HEK293 (cell line): ENCODE measurements at regions not wholly inside any gene's neighbourhood (a gene's known extent, or its start where the extent isn't known, plus 50 kb on each side); places are given as distances from the start of the nearest gene placed in this dataset.
"Not testable (repeated sequence)": the region's sequence is repeated elsewhere in the genome, so short reads cannot be mapped to it uniquely, and the experiment has no call there.

ENCODE experiments used
- CTCF ChIP-seq: fragments of 450-650 bp; formaldehyde crosslinking; IDR thresholded peaks from 2 replicates; pipeline ENCODE4 v1.5.1; 2016; ENCODE audit warnings: missing biosample characterization, missing genetic modification characterization
- ZBTB7A ChIP-seq: fragments of 450-650 bp; formaldehyde crosslinking; IDR thresholded peaks from 2 replicates; pipeline ENCODE4 v1.5.1; 2016; ENCODE audit warnings: low read depth, missing biosample characterization, missing genetic modification characterization
- ZNF26 ChIP-seq: fragments of 450-650 bp; formaldehyde crosslinking; IDR thresholded peaks from 2 replicates; pipeline ENCODE4 v1.5.1; 2016; ENCODE audit warnings: missing biosample characterization, missing genetic modification characterization
- ZNF366 ChIP-seq: fragments of 450-650 bp; formaldehyde crosslinking; conservative IDR thresholded peaks from 2 replicates; pipeline ENCODE4 v1.5.1; 2016; ENCODE audit warnings: missing biosample characterization, missing genetic modification characterization

GRCh38 chrX:144129511-144129910 lies 245.6 kb downstream of the UBE2NL start:
- TF ChIP-seq ZNF366, CTCF, ZBTB7A, ZNF26 (tag by site-specific recombination): not testable (repeated sequence)
